ENCODE measurements at regions not wholly inside any gene's neighbourhood (a gene's known extent, or its start where the extent isn't known, plus 50 kb on each side); places are given as distances from the start of the nearest gene placed in this dataset.

DNA sequence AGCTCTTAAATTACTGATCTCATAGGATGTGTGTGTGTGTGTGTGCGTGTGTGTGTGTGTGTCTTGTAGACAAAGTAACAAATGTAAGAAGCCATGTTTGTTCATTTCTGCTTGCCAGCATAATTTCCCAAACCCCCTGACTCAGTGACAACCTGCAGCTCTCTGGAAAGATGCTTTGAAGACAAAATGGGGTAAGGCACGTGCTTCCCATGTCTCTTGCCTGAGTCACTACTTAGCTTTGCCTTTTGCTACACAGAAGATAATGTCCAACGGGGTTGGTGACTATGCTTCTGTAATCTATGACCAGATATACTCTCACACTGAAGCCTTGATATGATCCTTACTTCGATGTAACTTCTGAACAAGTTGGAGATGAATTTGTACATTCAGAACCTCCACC lies 332.0 kb downstream of the SLC4A3 start:
- Histone ChIP-seq H3K27ac (no peak overlapping the region), H3K9me3 (peaks cover 0 to 26% (median 17%) of the 10 kb centered on the region in 4 donors), H3K4me1 (no peaks in the 10 kb centered on the region), H3K27me3 (no peaks in the 10 kb centered on the region), H3K36me3 (no peaks in the 10 kb centered on the region), H3K4me3 (no peak overlapping the region)
- no peak for TF ChIP-seq POLR2AphosphoS5 (IDR thresholded peaks at IDR 0.05)
- TF ChIP-seq, protein P1, sequence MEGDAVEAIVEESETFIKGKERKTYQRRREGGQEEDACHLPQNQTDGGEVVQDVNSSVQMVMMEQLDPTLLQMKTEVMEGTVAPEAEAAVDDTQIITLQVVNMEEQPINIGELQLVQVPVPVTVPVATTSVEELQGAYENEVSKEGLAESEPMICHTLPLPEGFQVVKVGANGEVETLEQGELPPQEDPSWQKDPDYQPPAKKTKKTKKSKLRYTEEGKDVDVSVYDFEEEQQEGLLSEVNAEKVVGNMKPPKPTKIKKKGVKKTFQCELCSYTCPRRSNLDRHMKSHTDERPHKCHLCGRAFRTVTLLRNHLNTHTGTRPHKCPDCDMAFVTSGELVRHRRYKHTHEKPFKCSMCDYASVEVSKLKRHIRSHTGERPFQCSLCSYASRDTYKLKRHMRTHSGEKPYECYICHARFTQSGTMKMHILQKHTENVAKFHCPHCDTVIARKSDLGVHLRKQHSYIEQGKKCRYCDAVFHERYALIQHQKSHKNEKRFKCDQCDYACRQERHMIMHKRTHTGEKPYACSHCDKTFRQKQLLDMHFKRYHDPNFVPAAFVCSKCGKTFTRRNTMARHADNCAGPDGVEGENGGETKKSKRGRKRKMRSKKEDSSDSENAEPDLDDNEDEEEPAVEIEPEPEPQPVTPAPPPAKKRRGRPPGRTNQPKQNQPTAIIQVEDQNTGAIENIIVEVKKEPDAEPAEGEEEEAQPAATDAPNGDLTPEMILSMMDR (IDR thresholded peaks at IDR 0.05): no peak
- no peak for TF ChIP-seq POLR2A (IDR thresholded peaks at IDR 0.05)
- no peak for TF ChIP-seq EP300 (IDR thresholded peaks at IDR 0.05)
- 46 to 66% (median 59%) methylated on average over 4 of the region's 4 CpGs for WGBS, 5 donors
- no peak for DNase-seq
- intact Hi-C loops (cut with DNase I; ENCODE audit: low total_unique reads): no loop called here

- TF ChIP-seq POLR2A (IDR thresholded peaks at IDR 0.05) (no peak), POLR2AphosphoS5 (IDR thresholded peaks at IDR 0.05) (no peak), EP300 (IDR thresholded peaks at IDR 0.05) (no peak)
- TF ChIP-seq, protein P1 (IDR thresholded peaks at IDR 0.05): no peak
- intact Hi-C loops (cut with DNase I; ENCODE audit: low total_unique reads): no loop called here
- WGBS, 5 donors: 19 to 42% (median 29%) methylated on average over 4 of the region's 4 CpGs
- Histone ChIP-seq H3K27me3 (no peaks in the 10 kb centered on the region), H3K27ac (no peak overlapping the region), H3K4me1 (no peaks in the 10 kb centered on the region), H3K36me3 (no peaks in the 10 kb centered on the region), H3K4me3 (no peak overlapping the region), H3K9me3 (peaks cover 0 to 12% (median 7%) of the 10 kb centered on the region in 4 donors)
- DNase-seq: no peak
Observed at GRCh38 chr2:219961947-219962498, 334.6 kb downstream of the SLC4A3 start.

DNA sequence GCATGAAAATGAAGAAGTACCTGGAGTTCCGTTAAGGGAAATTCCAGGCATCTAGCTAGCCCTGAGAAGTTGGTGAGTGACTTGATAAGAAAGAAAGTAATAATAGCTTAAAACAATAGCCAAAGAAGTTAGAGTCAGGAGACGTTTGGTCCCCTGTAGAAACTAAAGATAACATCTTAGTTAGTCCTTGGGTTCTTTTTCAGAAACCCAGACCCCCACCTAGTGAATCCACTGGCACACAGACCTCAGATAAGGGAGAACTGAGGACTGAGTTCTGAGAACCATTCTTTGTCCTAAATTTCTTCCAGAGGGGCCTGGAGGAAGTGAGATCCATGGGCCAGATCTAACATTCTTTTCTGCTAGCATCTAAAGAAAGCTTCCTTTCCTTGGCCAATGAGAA lies 335.4 kb downstream of the SLC4A3 start:
- Histone ChIP-seq H3K27ac (no peak overlapping the region), H3K4me3 (no peak overlapping the region), H3K9me3 (peaks cover 0 to 4% (median under 1%) of the 10 kb centered on the region in 4 donors), H3K36me3 (no peaks in the 10 kb centered on the region), H3K27me3 (no peaks in the 10 kb centered on the region), H3K4me1 (no peaks in the 10 kb centered on the region)
- no peak for DNase-seq
- 44 to 63% (median 57%) methylated on average over 2 of the region's 2 CpGs for WGBS, 5 donors
- intact Hi-C loops (cut with DNase I; ENCODE audit: low total_unique reads): no loop called here
- no peak for TF ChIP-seq POLR2A (IDR thresholded peaks at IDR 0.05)
- TF ChIP-seq, protein P1 (IDR thresholded peaks at IDR 0.05): no peak
- no peak for TF ChIP-seq EP300 (IDR thresholded peaks at IDR 0.05)
- TF ChIP-seq POLR2AphosphoS5 (IDR thresholded peaks at IDR 0.05): no peak

- Histone ChIP-seq H3K4me3 (no peak overlapping the region), H3K36me3 (no peaks in the 10 kb centered on the region), H3K4me1 (no peaks in the 10 kb centered on the region), H3K27me3 (no peaks in the 10 kb centered on the region), H3K27ac (no peak overlapping the region), H3K9me3 (no peaks in the 10 kb centered on the region)
- no peak for DNase-seq
- 34 to 44% (median 40%) methylated on average over 5 of the region's 5 CpGs for WGBS, 5 donors
- TF ChIP-seq POLR2AphosphoS5 (IDR thresholded peaks at IDR 0.05) (no peak), POLR2A (IDR thresholded peaks at IDR 0.05) (no peak), EP300 (IDR thresholded peaks at IDR 0.05) (no peak)
- TF ChIP-seq, protein P1 (IDR thresholded peaks at IDR 0.05): no peak
- intact Hi-C loops (cut with DNase I; ENCODE audit: low total_unique reads): no loop called here
Observed at GRCh38 chr2:219965287-219966194, 338.1 kb downstream of the SLC4A3 start.
